NCI-H526 (cell line): ENCODE measurements at regions not wholly inside any gene's neighbourhood (a gene's known extent, or its start where the extent isn't known, plus 50 kb on each side); places are given as distances from the start of the nearest gene placed in this dataset.

Source experiments
- DNase-seq, 2 experiments: peaks; one replicate each; lab custom pipeline; 2025; lab: John Stamatoyannopoulos, UW

- peak; percentile 26 to 31 for DNase-seq
Measured at GRCh38 chr20:24169256-24169655, 180.7 kb upstream of the GGTLC1 start.

- no peak for DNase-seq
Measured at GRCh38 chr20:24166412-24166811, 177.8 kb upstream of the GGTLC1 start.

GRCh38 chr20:24166123-24166381 lies 177.5 kb upstream of the GGTLC1 start:
- DNase-seq = no peak

GRCh38 chr20:24165301-24166122 lies 176.9 kb upstream of the GGTLC1 start:
- DNase-seq = no peak

GRCh38 chr20:24164360-24164759 lies 175.8 kb upstream of the GGTLC1 start:
- peak in 1 of 2 experiments; percentile 35 for DNase-seq

- DNase-seq = no peak
Measured at GRCh38 chr20:24163506-24163905, 174.9 kb upstream of the GGTLC1 start.

- peak in 1 of 2 experiments; percentile 72 for DNase-seq
Measured at GRCh38 chr20:24160563-24161281, 172.1 kb upstream of the GGTLC1 start.

- no peak for DNase-seq
Measured at GRCh38 chr20:24158281-24158680, 169.7 kb upstream of the GGTLC1 start.

GRCh38 chr20:24157213-24157612 lies 168.6 kb upstream of the GGTLC1 start:
- no peak for DNase-seq

GRCh38 chr20:24153101-24154040 lies 164.8 kb upstream of the GGTLC1 start:
- no peak for DNase-seq

- DNase-seq = no peak
Measured at GRCh38 chr20:24151621-24152294, 163.2 kb upstream of the GGTLC1 start.

GRCh38 chr20:24150406-24150805 lies 161.8 kb upstream of the GGTLC1 start:
- no peak for DNase-seq

GRCh38 chr20:24149881-24150307 lies 161.3 kb upstream of the GGTLC1 start:
- DNase-seq = peak in 1 of 2 experiments; percentile 49

GRCh38 chr20:24149175-24149574 lies 160.6 kb upstream of the GGTLC1 start:
- no peak for DNase-seq

- DNase-seq = no peak
Measured at GRCh38 chr20:24148372-24148771, 159.8 kb upstream of the GGTLC1 start.

GRCh38 chr20:24147961-24148360 lies 159.4 kb upstream of the GGTLC1 start:
- DNase-seq = no peak

GRCh38 chr20:24147479-24147878 lies 158.9 kb upstream of the GGTLC1 start:
- DNase-seq = no peak

GRCh38 chr20:24146231-24146634 lies 157.7 kb upstream of the GGTLC1 start:
- no peak for DNase-seq

- no peak for DNase-seq
Measured at GRCh38 chr20:24144371-24144770, 155.8 kb upstream of the GGTLC1 start.

- no peak for DNase-seq
Measured at GRCh38 chr20:24141111-24141510, 152.5 kb upstream of the GGTLC1 start.

GRCh38 chr20:24139846-24140245 lies 151.3 kb upstream of the GGTLC1 start:
- DNase-seq = no peak

- DNase-seq = no peak
Measured at GRCh38 chr20:24138951-24139350, 150.4 kb upstream of the GGTLC1 start.
